OCI-LY7 (cell line): ENCODE measurements at regions not wholly inside any gene's neighbourhood (a gene's known extent, or its start where the extent isn't known, plus 50 kb on each side); places are given as distances from the start of the nearest gene placed in this dataset.

ENCODE experiments used
- BruUV-seq: library from RNA; stranded (reverse); fragments of 400-500 nt; replicated peaks from 2 replicates; lab custom pipeline; 2021; lab: Mats Ljungman, UMichigan
- CTCF ChIA-PET: fragments of 300-600 bp; sonication (Branson Sonifier 250); formaldehyde crosslinking; loops from one replicate; lab custom pipeline; 2022; ENCODE audit warnings: antibody characterized with exemption; ENCODE audit not compliant: unreplicated experiment; lab: Charles Lee
- POLR2A ChIA-PET: fragments of 300-600 bp; sonication (Branson Sonifier 250); formaldehyde crosslinking; loops from one replicate; lab custom pipeline; 2022; ENCODE audit warnings: antibody characterized with exemption; lab: Charles Lee
- DNase-seq: peaks from one replicate; pipeline ENCODE4 v3.0.0-alpha.2; 2015; ENCODE audit warnings: low spot score
- H2AFZ ChIP-seq: fragments of 200-600 bp; sonication (generic), shearing (Covaris generic); 2 replicates; pipeline ENCODE4 v1.6.1; 2014; ENCODE audit warnings: mild to moderate bottlenecking, antibody characterized with exemption, low read length, moderate library complexity
- H3K27ac ChIP-seq: fragments of 200-600 bp; sonication (generic); 2 replicates; pipeline ENCODE4 v1.5.1; 2014; ENCODE audit warnings: mixed run types, low read depth, mild to moderate bottlenecking, moderate library complexity, low read length, inconsistent platforms; ENCODE audit not compliant: poor library complexity, severe bottlenecking
- H3K36me3 ChIP-seq: fragments of 200-600 bp; sonication (generic); 2 replicates; pipeline ENCODE4 v1.6.1; 2014; ENCODE audit warnings: mild to moderate bottlenecking, antibody characterized with exemption, low read length, moderate library complexity, mixed read lengths; ENCODE audit not compliant: insufficient read depth
- H3K4me1 ChIP-seq: fragments of 200-600 bp; sonication (generic); 2 replicates; pipeline ENCODE4 v1.5.1; 2014; ENCODE audit warnings: mild to moderate bottlenecking, low read length; ENCODE audit not compliant: insufficient read depth, poor library complexity, severe bottlenecking
- H3K4me2 ChIP-seq: fragments of 200-600 bp; sonication (generic); 2 replicates; pipeline ENCODE4 v1.6.1; 2014; ENCODE audit warnings: mild to moderate bottlenecking, low read length
- H3K4me3 ChIP-seq: fragments of 200-600 bp; sonication (generic); 2 replicates; pipeline ENCODE4 v1.5.1; 2014; ENCODE audit warnings: mild to moderate bottlenecking, low read depth, low read length; ENCODE audit not compliant: poor library complexity, severe bottlenecking
- H3K79me2 ChIP-seq: fragments of 200-600 bp; sonication (generic); 2 replicates; pipeline ENCODE4 v1.6.1; 2016; ENCODE audit warnings: low read depth, mild to moderate bottlenecking, low read length, moderate library complexity, mixed read lengths; ENCODE audit not compliant: insufficient read depth
- H3K9me2 ChIP-seq: fragments of 200-600 bp; sonication (generic); 2 replicates; pipeline ENCODE4 v1.6.1; 2016; ENCODE audit warnings: mild to moderate bottlenecking, low read length, mixed read lengths; ENCODE audit not compliant: insufficient read depth
- H3K9me3 ChIP-seq: fragments of 200-600 bp; sonication (generic); 2 replicates; pipeline ENCODE4 v1.6.1; 2014; ENCODE audit warnings: mild to moderate bottlenecking, mixed run types, low read length, mixed read lengths
- H4K20me1 ChIP-seq: fragments of 200-600 bp; sonication (generic); 2 replicates; pipeline ENCODE4 v1.6.1; 2014; ENCODE audit warnings: mild to moderate bottlenecking, antibody characterized with exemption, low read length, moderate library complexity, mixed read lengths; ENCODE audit not compliant: insufficient read depth
- CTCF ChIP-seq: fragments of 200-600 bp; sonication (generic); conservative IDR thresholded peaks from 2 replicates; pipeline ENCODE4 v1.5.1; 2014; ENCODE audit warnings: mild to moderate bottlenecking, antibody characterized with exemption, low read length, moderate library complexity, mixed read lengths
- EZH2phosphoT487 ChIP-seq: fragments of 200-600 bp; sonication (generic); IDR thresholded peaks from 2 replicates; pipeline ENCODE4 v1.6.1; 2018; ENCODE audit warnings: low read depth, borderline replicate concordance, mild to moderate bottlenecking, mixed run types, antibody characterized with exemption, low read length, moderate library complexity, mixed read lengths
- intact Hi-C: fragments of 100-400 bp; cut with micrococcal nuclease; formaldehyde crosslinking; loops from one replicate; pipeline ENCODE4 v1.10.0; 2022; ENCODE audit not compliant: unreplicated experiment

- no peak overlapping the region for H3K27ac ChIP-seq
- no peaks in the 10 kb centered on the region for H3K9me3 ChIP-seq
- ChIA-PET CTCF (no interaction called here), POLR2A (interaction anchor here (0.6 kb wide), 1 partner anchor 731 kb away, joined by 7 read pairs; no protein-coding TSS in a partner anchor)
- H3K4me3 ChIP-seq = no peak overlapping the region
- BruUV-seq = no TSS peak
- H3K79me2 ChIP-seq = no peaks in the 10 kb centered on the region
- H3K9me2 ChIP-seq = no peaks in the 10 kb centered on the region
- no peaks in the 10 kb centered on the region for H3K4me1 ChIP-seq
- H4K20me1 ChIP-seq = no peaks in the 10 kb centered on the region
- H3K36me3 ChIP-seq = no peaks in the 10 kb centered on the region
- TF ChIP-seq CTCF (no peak), EZH2phosphoT487 (no peak)
- H2AFZ ChIP-seq = no peak overlapping the region
- DNase-seq = no peak
- H3K4me2 ChIP-seq = no peak overlapping the region
- intact Hi-C loops = no loop called here
These were observed 84.3 kb upstream of the SESTD1 start for GRCh38 chr2:179348906-179349305.

GRCh38 chr2:179344970-179345369, 80.3 kb upstream of the SESTD1 start:
- TF ChIP-seq EZH2phosphoT487 (no peak), CTCF (no peak)
- intact Hi-C loops = loop anchor here (5.0 kb wide), 1 partner anchor 123 kb away; no protein-coding TSS in a partner anchor
- DNase-seq = no peak
- Histone ChIP-seq H3K79me2 (no peaks in the 10 kb centered on the region), H3K4me1 (no peaks in the 10 kb centered on the region), H3K27ac (no peak overlapping the region), H2AFZ (no peak overlapping the region), H3K4me3 (no peak overlapping the region), H4K20me1 (no peaks in the 10 kb centered on the region), H3K36me3 (no peaks in the 10 kb centered on the region), H3K4me2 (no peak overlapping the region), H3K9me3 (no peaks in the 10 kb centered on the region), H3K9me2 (no peaks in the 10 kb centered on the region)
- CTCF ChIA-PET = no interaction called here
- POLR2A ChIA-PET = interaction anchor here (1.2 kb wide), 1 partner anchor 26 kb away, joined by 3 read pairs; no protein-coding TSS in a partner anchor
- no TSS peak for BruUV-seq

DNA sequence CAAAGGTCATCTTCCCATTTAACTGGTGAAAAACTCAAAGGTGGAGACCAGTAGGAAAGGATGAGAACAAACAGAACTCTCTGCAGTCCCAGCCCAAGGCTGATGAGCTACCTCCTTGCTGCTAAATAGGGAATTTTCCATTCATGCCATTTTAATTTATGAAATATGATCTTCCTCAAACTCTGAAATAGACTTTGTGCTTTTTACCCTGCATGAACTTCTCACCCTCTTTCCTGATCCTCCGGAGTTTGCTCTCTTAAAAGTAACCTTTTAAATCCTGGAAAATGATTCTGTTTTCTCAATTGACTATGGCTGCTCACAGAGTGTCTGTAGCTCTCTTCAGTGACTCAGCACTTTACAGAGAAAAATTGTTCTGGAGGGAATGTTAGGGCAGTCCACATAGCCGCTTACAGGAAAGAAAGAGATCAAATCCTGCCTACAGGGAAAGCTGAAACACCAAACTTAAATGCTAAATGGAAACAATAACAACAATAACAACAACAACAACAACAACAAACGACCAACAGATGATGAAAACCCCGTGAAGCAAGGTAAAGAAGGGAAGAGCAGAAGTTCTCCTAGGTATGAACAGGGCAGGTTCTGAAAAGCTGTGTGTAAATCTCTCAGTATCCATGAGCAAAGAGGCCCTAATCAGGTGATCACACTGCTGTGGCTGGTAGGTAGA, 79.8 kb upstream of the SESTD1 start:
- Histone ChIP-seq H3K9me3 (no peaks in the 10 kb centered on the region), H3K36me3 (no peaks in the 10 kb centered on the region), H3K4me2 (no peak overlapping the region), H3K4me1 (no peaks in the 10 kb centered on the region), H3K27ac (no peak overlapping the region), H3K4me3 (no peak overlapping the region), H2AFZ (0 out of 2 replicates have a peak overlapping the region, but pooled peaks have one; percentile 3), H3K9me2 (no peaks in the 10 kb centered on the region), H3K79me2 (no peaks in the 10 kb centered on the region), H4K20me1 (no peaks in the 10 kb centered on the region)
- DNase-seq = no peak
- TF ChIP-seq CTCF (no peak), EZH2phosphoT487 (no peak)
- POLR2A ChIA-PET = interaction anchor here (1.2 kb wide), 1 partner anchor 27 kb away, joined by 3 read pairs; no protein-coding TSS in a partner anchor
- CTCF ChIA-PET = no interaction called here
- BruUV-seq = no TSS peak
- intact Hi-C loops = loop anchor here (5.0 kb wide), 1 partner anchor 122 kb away; no protein-coding TSS in a partner anchor
